ENCODE measurements at regions not wholly inside any gene's neighbourhood (a gene's known extent, or its start where the extent isn't known, plus 50 kb on each side); places are given as distances from the start of the nearest gene placed in this dataset.

- DNase-seq (ENCODE audit: low read depth), result no peak
- no peak for TF ChIP-seq CTCF (IDR thresholded peaks at IDR 0.05; ENCODE audit: low read length, missing control alignments)
- H3K4me3 ChIP-seq (replicated peaks; ENCODE audit: low read depth, low read length), result no peak overlapping the region
These were observed 1030.7 kb downstream of the GLUD2 start for GRCh38 chrX:122078079-122078478.

GRCh38 chrX:122087341-122087740, 1039.9 kb downstream of the GLUD2 start:
- H3K4me3 ChIP-seq (replicated peaks; ENCODE audit: low read depth, low read length), result no peak overlapping the region
- no peak for TF ChIP-seq CTCF (IDR thresholded peaks at IDR 0.05; ENCODE audit: low read length, missing control alignments)
- DNase-seq (ENCODE audit: low read depth), result peak; percentile 4

- no peak for TF ChIP-seq CTCF (IDR thresholded peaks at IDR 0.05; ENCODE audit: low read length, missing control alignments)
- no peak overlapping the region for H3K4me3 ChIP-seq (replicated peaks; ENCODE audit: low read depth, low read length)
- no peak for DNase-seq (ENCODE audit: low read depth)
These were observed 1044.2 kb downstream of the GLUD2 start for GRCh38 chrX:122091571-122091970.

- no peak overlapping the region for H3K4me3 ChIP-seq (replicated peaks; ENCODE audit: low read depth, low read length)
- DNase-seq (ENCODE audit: low read depth), result no peak
- TF ChIP-seq CTCF (IDR thresholded peaks at IDR 0.05; ENCODE audit: low read length, missing control alignments), result no peak
These were observed 1045.0 kb downstream of the GLUD2 start for GRCh38 chrX:122092360-122092759.

GRCh38 chrX:122092978-122093377, 1045.6 kb downstream of the GLUD2 start:
- DNase-seq (ENCODE audit: low read depth), result no peak
- no peak for TF ChIP-seq CTCF (IDR thresholded peaks at IDR 0.05; ENCODE audit: low read length, missing control alignments)
- no peak overlapping the region for H3K4me3 ChIP-seq (replicated peaks; ENCODE audit: low read depth, low read length)

DNA sequence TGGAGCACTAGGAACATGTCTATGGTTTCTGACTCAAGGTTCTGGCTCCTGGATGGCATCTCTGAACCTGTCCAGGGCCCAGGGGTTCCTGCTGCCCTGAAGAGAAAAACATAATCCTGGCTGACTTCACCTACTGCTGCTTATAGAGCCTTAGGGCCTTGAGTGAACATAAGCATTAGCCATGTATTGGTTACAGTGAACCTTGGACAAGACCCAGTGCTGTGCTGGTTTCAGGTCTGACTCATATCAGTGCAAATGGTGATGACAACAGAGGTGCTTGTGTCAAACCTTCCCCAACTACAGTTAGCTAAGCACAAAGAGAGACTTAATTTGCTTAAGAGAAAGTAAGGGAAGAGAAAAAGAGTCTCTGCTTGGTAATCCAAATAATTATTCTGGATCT, 1047.2 kb downstream of the GLUD2 start:
- DNase-seq (ENCODE audit: low read depth), result peak; percentile 11
- TF ChIP-seq CTCF (IDR thresholded peaks at IDR 0.05; ENCODE audit: low read length, missing control alignments), result no peak
- no peak overlapping the region for H3K4me3 ChIP-seq (replicated peaks; ENCODE audit: low read depth, low read length)

DNA sequence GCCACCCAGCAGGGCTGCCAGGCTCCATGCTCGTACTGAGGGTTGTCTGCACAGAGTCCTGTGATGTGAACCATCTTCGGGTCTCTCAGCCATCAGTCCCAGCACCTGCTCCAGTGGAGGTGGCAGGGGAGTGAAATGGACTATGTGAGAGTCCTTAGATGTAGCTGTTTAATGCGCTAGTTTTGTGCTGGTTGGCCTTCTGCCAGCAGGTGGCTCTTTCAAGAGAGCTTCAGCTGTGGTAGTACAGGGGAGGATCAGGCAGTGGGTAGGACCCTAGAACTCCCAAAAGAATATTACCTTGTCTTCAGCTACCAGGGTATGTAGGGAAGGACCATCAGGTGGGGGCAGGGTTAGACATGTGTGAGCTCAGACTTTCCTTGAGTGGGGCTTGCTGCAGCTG, 1066.0 kb downstream of the GLUD2 start:
- TF ChIP-seq CTCF (IDR thresholded peaks at IDR 0.05; ENCODE audit: low read length, missing control alignments), result no peak
- DNase-seq (ENCODE audit: low read depth), result no peak
- H3K4me3 ChIP-seq (replicated peaks; ENCODE audit: low read depth, low read length), result no peak overlapping the region

All from fibroblast of pulmonary artery (primary cell).